GM18517 (cell line): ENCODE measurements at regions not wholly inside any gene's neighbourhood (a gene's known extent, or its start where the extent isn't known, plus 50 kb on each side); places are given as distances from the start of the nearest gene placed in this dataset.

Source experiments
- ATAC-seq: cut with Tn5 transposase; IDR thresholded peaks from one replicate; pipeline ENCODE4 v1.9.1; 2021; ENCODE audit warnings: mild to moderate bottlenecking, moderate library complexity; ENCODE audit not compliant: unreplicated experiment

GRCh38 chr6:66402873-66403272 is 695.8 kb upstream of the EYS start:
- ATAC-seq, result no peak

GRCh38 chr6:66396549-66396948 is 689.5 kb upstream of the EYS start:
- no peak for ATAC-seq

DNA sequence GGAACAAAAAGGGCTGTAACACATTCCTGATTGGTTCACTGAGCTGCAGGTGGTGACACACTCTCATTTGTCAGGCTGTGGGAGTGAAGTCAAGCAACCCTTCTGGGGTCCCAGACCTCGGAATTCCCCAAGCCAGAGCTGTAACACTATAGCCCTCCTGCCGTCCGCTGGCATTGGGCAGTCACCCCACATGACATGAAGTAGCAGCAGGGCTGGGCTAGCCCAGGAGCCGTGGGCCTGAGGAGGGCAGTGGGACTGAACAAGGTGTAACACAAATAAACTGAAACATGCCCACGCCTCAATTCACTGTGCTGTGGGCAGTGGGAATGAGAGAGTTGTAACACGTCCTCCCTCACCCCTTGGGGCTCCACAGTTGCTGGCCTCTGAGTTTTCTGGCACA is 689.1 kb upstream of the EYS start:
- no peak for ATAC-seq

DNA sequence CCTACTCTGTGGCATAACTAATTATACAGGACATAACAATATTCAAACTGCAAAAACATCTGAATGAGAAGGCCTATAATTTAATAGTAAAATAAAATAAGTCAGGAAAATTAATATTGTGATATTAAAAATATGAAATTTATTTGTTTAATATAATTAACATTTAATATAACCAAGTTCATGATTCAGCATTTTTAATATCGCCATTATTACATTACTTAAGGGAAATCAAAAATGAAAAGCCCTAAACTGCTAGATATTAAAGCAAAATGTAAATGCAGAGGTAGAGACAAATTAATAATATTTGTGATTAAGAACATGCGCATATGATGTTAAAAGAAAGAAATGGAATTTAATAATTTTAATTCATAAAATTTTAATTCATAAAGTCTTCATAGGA is 683.4 kb upstream of the EYS start:
- ATAC-seq, result no peak

- no peak for ATAC-seq
Measured at GRCh38 chr6:66376001-66376400, 669.0 kb upstream of the EYS start.

DNA sequence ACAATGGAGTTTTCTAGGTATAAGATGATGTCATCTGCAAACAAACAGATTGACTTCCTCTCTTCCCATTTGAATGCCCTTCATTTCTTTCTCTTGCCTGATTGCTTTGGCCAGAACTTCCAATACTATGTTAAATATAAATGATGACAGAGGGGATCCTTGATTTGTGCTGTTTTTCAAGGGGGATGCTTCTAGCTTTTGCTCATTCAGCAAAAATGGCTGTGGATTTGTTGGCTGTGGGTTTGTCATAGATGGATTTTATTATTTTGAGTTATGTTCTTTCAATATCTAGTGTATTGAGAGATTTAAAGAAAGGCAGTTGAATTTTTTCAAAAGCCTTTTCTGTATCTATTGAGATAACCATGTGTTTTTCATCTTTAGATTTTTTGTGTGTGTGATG is 662.4 kb upstream of the EYS start:
- no peak for ATAC-seq

DNA sequence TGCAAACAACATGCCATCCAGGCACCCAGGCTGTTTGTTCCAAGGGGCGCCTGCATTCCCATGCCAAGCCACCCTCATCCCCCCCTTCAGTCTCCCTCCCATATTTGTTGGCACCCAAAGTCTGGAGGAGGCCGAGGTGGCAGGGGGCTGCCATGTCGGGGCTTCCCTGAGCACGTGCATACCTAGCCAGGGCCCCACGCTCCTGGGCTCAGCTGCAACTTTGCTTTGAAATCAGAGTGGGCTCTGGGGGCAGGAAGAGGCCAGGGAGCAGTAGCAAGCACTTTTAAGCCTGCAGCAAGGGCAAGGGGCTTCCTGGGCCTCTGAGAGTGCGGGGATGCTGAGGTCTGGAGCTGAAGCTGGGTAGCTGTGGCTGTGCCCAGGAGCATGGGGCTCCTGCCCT is 655.9 kb upstream of the EYS start:
- no peak for ATAC-seq

DNA sequence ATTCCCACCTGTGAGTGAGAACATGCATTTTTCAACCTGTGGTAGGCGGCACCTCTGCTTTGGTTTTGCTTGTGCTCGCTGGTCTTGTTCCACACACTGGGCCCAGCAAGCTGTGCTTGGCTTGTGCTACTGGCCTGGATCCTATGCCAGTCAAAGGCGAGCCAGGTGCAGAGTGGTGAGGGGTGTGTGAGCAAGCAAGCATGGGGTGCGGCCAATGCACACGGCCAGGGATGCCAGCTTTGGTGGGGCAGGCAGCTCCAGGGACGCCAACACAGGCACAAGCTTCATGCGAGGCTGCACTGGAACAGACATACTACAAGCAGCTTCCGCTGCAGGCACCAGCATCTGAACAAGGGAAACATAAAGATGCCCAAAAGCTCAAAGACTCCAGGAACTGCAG is 654.9 kb upstream of the EYS start:
- no peak for ATAC-seq

DNA sequence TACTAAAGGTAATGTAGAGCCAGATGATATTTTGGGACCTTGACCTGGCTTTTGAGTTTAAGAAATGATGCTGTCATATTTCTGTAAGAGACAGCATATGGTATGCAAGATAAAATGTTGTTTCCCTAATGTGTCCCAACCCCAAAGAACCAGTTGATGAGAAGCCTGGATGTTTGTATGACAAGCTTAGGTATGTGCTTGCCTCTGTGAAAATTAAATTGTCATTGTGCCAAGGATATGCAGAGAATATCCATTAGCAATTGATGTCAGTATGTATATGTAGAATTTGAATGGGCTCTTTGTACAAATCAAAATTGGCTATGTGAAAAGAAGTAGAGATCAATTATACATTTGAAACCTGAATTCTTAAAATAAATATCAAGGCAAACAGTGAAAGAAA is 650.8 kb upstream of the EYS start:
- ATAC-seq, result no peak

- ATAC-seq, result no peak
Measured at GRCh38 chr6:66355471-66355870, 648.4 kb upstream of the EYS start.

GRCh38 chr6:66344796-66345195 is 637.8 kb upstream of the EYS start:
- ATAC-seq, result no peak

- ATAC-seq, result no peak
Measured at GRCh38 chr6:66340736-66341135, 633.7 kb upstream of the EYS start.

GRCh38 chr6:66336176-66336575 is 629.1 kb upstream of the EYS start:
- ATAC-seq, result no peak

GRCh38 chr6:66328200-66328599 is 621.2 kb upstream of the EYS start:
- no peak for ATAC-seq

GRCh38 chr6:66326228-66326627 is 619.2 kb upstream of the EYS start:
- ATAC-seq, result no peak

- no peak for ATAC-seq
Measured at GRCh38 chr6:66321017-66321416, 614.0 kb upstream of the EYS start.

DNA sequence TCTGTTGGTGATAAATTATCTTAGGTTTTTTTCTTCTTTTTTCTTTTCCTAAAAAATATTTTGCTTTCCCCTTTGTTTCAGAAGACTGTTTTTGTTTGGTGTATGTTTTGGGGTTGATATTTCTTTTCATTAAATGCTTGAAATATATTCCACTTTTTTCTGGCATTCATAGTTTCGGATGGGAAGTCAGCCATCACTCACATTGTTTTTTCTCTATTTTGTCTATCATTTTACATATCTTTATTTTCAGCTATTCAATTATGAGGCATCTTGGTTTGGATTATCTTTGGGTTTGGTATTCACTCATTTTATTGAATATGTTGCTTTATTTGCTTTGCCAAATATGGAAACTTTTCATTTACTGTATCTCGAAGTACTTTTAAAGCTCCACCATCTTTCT is 600.5 kb upstream of the EYS start:
- no peak for ATAC-seq

DNA sequence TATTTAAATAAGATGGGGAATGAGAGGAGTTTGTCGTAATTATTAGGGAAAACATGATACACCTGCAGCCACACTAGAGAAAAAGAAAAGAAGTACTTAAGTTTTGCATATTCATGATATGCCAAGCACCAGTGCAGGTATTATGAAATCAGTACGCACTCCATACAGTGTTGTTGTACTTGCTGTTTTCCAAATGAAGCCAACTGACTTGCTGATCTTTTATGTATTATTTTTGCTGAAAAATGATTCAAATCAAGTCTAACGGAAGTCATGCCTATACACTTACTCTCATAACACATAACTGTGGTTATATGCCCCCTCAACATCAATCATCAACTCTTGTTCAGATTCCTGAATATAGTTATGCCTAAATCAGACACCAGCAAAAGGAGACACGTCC is 584.9 kb upstream of the EYS start:
- ATAC-seq, result no peak

- ATAC-seq, result no peak
Measured at GRCh38 chr6:66289889-66290288, 582.9 kb upstream of the EYS start.

DNA sequence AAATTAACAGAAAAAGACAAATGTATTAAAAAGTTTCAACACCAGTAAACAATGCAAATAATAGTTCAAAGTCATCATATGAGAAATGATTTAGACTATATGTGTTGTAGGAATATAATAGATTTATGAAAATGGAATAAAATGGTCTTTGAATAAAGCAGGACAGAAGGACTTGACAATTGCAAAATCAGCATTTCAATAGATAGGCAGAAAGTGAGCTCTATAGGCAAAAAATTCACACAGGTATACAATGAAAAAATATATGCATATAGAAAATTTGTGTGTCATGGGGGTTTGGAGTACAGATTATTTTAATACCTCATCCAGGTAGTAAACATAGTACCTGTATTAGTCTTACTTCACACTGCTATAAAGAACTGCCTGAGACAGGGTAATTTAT is 571.1 kb upstream of the EYS start:
- no peak for ATAC-seq

- no peak for ATAC-seq
Measured at GRCh38 chr6:66277400-66277799, 570.4 kb upstream of the EYS start.

DNA sequence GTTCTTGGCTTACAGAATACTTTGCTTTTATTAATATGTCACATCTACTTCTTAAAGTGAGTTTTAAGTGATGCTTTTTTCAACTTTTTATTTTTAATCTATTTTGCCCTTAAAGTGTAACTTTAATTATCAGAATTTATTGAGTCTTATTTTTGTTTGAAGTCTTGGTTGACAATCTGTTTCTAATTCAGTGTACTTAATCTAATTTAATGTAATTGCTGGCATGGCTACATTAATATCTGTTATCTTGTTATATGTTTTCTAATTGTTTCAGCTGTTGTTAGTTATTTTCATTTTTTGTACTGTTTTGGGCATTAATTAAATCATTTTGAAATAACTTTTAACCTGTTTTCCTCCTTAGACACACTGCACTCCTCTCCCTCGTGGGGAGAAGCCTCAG is 558.7 kb upstream of the EYS start:
- ATAC-seq, result no peak

DNA sequence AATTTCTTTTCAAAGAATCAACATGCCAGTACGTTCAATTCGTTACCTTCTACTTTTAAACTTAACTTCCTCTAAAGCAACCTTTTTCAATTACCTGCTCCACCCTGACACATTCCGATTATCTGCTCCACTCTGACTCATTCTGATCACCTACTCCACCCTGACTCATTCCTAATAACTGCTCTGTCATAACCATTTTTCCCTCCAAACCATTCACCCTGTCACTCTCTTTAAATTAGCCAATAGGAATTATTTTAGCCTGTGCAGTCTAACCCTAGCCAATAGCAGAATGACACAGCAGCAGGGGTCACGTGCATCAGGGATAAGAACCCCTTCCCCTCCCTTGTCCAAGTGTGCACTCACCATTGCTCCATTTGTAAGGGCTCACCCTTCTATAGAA is 557.4 kb upstream of the EYS start:
- no peak for ATAC-seq
